Hepatocyte (in vitro differentiated cells): ENCODE measurements at regions not wholly inside any gene's neighbourhood (a gene's known extent, or its start where the extent isn't known, plus 50 kb on each side); places are given as distances from the start of the nearest gene placed in this dataset.

Experiments
- CTCF ChIP-seq: fragments of 200-600 bp; sonication (generic); IDR thresholded peaks from 2 replicates; pipeline ENCODE4 v1.5.1; 2016; ENCODE audit warnings: antibody characterized with exemption, mild to moderate bottlenecking; ENCODE audit not compliant: poor library complexity
- EZH2 ChIP-seq: fragments of 200-600 bp; sonication (generic); IDR thresholded peaks from 2 replicates; pipeline ENCODE4 v1.6.1; 2016; ENCODE audit warnings: antibody characterized with exemption, mild to moderate bottlenecking, borderline replicate concordance
- EZH2phosphoT487 ChIP-seq: fragments of 200-600 bp; sonication (generic); IDR thresholded peaks from one replicate; pipeline ENCODE4 v1.6.1; 2018; ENCODE audit warnings: antibody characterized with exemption, mild to moderate bottlenecking, low read depth, moderate library complexity; ENCODE audit not compliant: unreplicated experiment, severe bottlenecking

DNA sequence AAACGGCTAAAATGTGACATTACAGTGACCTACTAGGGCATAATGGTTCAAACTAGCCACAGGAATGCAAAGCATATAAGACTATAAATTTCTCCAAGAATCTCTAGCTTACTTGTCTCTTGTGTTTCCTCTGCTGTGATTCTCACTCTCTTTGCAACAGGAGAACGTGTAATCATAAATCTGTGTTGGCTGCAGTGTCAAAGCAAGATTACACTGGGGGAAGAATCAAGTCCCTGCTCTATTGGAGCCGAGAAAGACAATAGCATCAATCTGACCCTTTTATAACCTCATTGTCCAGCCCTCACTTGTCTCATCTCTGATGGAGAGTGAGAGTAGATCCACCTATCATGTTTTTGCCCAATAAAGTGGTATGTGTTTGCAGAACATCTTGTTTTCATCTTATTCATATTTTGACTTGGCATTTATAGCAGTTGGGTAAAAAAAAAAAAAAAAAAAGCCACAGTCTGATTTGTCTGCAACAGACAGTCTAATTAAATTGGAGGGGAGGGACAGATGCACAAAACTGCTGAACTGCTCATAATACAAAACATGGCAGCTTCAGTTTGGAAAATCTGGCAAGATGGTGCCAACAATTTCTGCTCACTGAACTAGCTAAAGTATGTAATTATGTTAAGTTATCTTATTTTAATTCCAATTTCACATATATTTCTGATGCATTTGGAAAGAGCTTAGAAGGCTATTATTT is 165.0 kb upstream of the GABRA2 start:
- TF ChIP-seq CTCF (no peak), EZH2phosphoT487 (no peak), EZH2 (no peak)
